GM18873 (cell line): ENCODE measurements at regions not wholly inside any gene's neighbourhood (a gene's known extent, or its start where the extent isn't known, plus 50 kb on each side); places are given as distances from the start of the nearest gene placed in this dataset.
"Not testable (repeated sequence)": the region's sequence is repeated elsewhere in the genome, so short reads cannot be mapped to it uniquely, and the experiment has no call there.

ENCODE experiments used
- ATAC-seq: cut with Tn5 transposase; IDR thresholded peaks from one replicate; pipeline ENCODE4 v1.9.1; 2021; ENCODE audit warnings: mild to moderate bottlenecking, moderate library complexity, moderate number of reproducible peaks; ENCODE audit not compliant: unreplicated experiment, low FRiP score

DNA sequence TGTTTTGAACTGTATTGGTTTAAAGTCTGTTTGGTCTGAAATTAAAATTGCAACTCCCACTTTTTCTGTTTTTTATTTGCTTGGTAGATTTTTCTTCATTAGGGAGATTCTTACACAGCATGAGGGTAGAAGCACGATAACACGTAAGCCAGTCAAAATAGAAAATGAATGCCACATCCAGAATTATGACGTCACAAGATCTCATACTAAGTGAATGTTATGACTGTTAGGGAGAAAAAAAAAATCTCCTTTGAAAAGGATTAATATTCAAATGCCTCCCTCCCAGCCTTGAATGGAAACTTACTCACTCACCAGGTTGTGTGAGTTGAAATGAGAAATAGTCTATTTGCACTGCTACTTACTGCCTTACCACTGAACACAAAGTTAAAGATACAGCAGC, 670.8 kb downstream of the TFAP2A start:
- ATAC-seq = no peak

DNA sequence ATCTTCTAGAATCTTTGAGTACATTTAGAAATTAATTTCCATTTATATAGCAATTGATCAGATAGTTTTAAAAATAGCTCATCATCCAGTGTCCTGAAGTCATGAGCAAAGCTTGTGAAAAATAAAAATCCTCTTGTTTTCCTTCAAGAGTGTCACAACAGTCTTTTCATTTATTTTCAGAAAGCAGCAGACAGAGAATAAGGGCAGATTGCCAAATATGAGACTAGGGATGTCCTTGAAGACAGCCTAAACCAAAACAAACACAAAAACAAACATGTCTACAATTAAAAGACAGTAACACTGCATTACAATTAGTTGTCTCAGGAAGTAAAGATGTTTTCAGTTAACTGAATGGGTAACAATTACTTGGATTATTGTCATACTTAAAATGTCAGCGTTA, 682.8 kb downstream of the TFAP2A start:
- ATAC-seq = no peak

DNA sequence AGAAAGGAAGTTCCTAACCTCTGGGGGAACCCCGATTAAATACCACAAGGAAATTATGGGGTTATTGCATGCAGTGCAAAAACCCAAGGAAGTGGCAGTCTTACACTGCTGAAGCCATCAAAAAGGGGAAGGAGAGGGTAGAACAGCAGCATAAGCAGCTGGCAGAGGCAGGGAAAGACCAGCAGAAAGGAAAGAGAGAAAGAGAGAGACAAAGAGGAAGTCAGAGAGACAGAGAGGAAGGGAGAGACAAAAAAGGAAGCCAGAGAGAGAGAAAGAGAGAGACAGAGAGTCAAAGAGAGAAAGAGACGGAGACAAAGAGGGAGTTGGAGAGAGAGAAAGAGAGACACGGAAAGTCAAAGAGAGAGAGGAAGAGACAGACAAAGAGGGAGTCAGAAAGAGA, 689.1 kb downstream of the TFAP2A start:
- not testable (repeated sequence) for ATAC-seq

DNA sequence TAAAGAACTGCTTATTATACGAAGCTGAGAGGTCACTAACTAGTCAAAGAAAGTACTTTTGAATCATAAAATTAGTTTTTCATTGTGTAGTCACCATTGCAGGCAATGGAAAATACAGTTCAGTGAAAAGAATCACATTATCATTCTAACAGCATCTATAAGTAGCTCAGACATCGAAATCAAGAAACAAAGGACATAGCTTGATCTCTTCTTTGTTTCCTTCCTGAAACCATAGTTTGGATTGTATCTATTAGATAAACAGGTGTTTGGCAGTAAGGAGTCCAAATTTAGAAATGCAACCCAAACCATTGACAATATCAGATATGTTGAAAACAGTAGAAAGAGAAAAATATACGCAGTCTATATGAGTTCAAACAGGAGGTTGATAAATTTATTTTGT, 697.3 kb downstream of the TFAP2A start:
- no peak for ATAC-seq

- no peak for ATAC-seq
These were observed 703.5 kb downstream of the TFAP2A start for GRCh38 chr6:9711365-9711764.

- no peak for ATAC-seq
These were observed 704.3 kb downstream of the TFAP2A start for GRCh38 chr6:9710574-9710973.

DNA sequence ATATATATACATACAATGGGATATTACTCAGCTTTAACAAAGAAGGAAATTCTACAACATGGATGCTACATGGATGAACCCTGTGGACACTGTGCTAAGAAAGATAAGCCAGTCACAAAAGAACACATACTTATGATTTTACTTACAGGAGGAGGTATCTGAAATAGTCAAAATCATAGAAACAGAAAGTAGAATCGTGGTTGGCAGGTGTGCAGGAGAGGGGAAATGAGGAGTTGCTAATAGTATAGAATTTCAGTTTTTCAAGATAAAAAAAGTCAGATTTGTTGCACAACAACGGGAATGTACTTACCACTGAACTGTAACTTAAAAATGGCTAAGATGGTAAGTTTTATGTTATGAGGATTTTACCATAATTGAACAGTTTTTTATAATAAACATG, 706.3 kb downstream of the TFAP2A start:
- no peak for ATAC-seq

DNA sequence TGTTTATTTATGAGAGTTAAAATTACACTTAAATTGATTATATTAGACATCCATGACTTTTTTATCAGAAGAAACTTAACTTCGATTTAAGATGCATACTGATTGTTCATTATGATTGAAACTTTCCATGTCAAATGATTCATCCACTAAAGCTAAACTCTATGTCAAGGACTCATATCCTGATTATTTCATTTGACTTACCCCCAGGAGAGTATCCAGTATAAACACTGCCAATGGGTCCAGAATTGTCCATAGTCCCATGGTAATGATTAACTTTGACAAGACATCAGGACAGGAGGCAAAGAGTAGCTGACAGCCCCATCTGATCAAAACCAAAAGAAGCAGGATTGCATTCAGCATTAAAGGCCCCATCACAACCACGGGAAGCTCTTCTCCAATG, 709.9 kb downstream of the TFAP2A start:
- no peak for ATAC-seq

DNA sequence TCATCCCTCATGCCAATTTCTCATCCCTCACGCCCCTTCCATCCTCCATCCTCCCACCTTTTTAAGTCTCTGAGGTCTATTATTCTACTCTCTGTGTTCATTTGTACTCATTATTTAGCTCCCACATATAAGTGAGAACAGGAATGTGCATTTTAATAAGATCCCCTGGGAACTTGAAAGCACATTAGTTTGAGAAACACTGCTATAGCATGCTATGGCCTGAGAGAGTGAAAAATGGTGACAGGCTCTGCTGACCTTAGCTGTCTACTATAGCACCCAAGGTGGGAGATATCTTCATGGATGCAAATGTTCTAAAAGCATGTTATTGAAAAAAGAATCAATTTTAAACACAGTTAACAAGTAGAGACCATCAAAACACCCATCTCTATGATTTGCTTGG, 712.0 kb downstream of the TFAP2A start:
- ATAC-seq = no peak

DNA sequence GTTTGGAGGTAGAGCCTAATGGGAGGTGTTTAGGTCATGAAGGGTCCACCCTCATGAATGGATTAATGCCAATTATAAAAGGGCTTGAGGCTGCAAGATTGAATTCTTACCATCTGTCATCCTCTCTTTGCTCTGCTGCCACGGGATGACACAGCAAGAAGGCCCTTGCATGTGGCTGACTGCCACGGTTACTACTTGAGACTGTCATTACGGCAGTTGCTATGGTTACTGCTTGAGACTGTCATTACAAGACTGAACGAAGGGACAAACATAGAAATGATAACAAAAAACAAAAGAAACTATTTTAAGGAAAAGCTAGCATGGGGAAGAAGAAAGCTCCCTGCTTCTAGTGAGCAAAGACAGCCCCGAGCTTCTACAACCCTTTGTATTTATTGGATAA, 715.0 kb downstream of the TFAP2A start:
- no peak for ATAC-seq

GRCh38 chr6:9697263-9697931, 717.5 kb downstream of the TFAP2A start:
- no peak for ATAC-seq

GRCh38 chr6:9690388-9690787, 724.5 kb downstream of the TFAP2A start:
- ATAC-seq = no peak

DNA sequence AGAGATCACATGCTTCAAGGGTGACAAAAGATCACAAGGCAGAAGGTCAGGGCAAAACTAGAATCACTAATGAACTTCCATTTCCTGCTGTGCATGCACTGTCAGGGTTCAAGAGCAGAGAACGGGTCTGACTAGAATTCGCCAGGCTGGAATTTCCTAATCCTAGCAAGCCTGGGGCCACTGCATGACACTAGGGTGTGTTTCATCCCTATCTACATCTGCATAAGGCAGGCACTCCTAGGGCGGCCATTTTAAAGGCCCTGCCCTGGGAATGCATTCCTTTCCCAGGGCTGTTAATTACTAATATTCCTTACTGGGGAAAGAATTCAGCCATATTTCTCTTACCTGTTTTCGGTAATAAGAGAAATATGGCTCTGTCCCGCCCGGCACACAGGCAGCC, 734.1 kb downstream of the TFAP2A start:
- not testable (repeated sequence) for ATAC-seq

DNA sequence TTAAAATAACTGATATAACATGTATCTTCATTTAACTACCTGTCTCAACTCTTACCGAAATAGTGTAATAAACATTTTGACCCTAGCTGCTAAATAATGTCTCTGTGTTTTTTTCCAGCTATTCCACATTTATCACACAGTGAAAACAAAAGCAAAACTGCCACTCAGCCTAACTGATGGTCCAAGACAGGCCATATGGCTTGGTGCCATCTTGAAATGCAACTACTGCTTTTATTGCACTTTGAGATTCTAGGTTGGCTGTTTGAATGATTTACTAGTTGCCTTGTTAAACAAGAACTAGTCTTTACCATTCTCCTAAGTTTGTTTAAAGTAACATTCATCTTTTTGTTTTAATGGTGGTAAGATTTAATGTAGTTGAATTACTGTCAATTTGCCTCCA, 739.8 kb downstream of the TFAP2A start:
- no peak for ATAC-seq

DNA sequence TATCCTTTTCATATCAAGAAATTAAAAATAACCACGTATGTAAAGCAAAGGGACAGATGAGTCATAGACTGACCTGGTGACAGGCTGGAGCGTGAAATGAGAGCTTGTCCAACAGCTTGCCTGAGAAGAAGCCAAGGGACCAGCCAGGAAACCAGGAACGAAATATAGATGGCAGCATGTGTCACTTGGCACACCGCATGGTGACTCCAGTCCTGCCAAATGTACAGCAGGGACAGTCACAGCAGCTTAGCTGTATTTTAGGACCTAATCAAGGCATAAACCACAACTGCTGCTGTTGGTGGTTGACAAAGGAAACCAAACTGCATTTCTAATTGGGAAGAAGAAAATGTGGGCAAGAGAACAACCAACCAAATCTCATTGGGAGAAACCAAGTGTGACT, 755.0 kb downstream of the TFAP2A start:
- no peak for ATAC-seq

GRCh38 chr6:9657994-9658393, 756.9 kb downstream of the TFAP2A start:
- no peak for ATAC-seq

DNA sequence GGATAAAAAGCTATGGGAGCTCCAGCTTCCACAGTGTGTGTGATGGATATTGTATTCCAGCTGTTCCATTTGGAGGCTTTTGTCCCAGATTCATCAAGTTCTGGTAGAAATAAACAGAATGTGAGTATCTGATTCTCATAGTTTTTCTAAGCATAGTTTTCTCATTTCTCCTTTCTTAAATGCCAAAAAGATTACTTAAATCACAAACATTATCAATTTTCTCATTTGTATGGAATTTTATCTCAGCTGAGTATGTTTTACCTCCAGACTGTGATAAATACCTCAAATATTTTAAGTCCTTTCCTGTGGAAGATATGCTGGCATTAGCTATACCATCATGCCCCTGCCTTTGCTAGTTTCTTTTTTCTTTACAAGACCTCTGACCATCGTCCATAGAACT, 767.3 kb downstream of the TFAP2A start:
- no peak for ATAC-seq

DNA sequence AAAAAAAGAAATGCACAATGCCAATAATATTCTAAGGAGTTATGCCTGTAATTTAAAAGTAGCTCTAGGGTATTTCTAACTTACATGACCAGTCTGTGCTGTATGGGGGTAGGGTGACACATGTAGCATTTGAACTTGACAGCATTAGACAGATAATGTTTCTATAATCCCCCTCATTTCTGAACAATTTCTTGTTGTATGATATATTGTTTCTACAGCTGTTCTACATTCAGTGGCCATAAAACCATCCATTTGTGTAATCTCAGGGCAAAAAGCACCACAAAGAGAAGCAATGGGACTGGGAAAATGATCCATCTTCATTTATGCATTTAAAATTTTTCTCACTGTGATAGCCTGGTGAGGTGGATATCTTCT, 767.8 kb downstream of the TFAP2A start:
- ATAC-seq = no peak

DNA sequence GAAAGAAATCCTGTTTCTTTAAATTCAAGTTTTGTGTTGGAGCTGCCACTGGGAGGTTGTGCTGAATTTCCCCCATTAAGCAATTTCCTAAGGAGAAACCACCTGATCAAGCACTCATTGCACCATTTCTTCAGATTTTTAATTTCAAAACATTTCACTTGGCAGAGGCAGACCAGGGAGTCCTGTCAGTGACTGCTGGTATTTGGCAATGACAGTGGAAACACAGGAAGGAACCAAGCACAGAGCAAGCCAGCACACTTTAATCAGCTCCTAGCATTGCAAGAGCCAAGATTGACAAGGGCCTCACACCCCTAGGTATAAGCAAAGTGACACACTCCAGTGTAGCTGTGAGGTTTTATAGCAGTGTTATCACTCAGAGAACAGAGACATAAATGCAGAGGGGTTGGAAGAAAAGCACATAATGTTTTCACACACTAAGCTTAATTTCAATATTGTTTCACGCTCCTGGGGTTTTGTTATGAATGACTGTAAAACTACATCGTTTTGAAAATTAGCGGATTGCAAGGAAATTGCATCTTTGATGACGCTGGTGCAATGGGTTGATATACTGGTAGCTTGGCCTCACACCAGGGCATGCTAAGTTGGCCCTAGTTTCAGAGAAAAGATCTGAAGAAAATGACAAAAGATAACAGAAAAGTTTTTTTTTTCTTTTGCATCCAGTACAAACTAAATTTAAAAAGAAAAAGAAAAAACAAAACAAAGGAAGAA, 768.4 kb downstream of the TFAP2A start:
- ATAC-seq = no peak

GRCh38 chr6:9638861-9639260, 776.0 kb downstream of the TFAP2A start:
- ATAC-seq = no peak

- ATAC-seq = no peak
These were observed 780.1 kb downstream of the TFAP2A start for GRCh38 chr6:9634776-9635175.

DNA sequence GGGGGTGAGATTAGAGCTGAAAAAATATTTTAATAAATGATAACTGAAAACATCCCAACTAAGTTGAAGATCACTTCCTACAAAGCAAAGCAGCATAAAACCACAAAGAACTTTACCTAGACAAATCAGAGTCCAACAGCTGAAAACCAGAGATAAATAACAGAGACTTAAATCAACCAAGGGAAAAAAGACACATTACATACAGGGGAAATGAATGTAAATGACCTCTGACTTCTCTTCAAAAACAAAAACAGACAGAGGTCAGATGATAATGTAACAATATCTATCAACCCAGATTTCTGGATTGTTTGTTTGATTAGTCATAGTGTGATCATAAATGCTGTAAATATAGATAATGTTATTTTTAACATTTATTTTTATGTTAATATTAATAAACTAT, 782.8 kb downstream of the TFAP2A start:
- no peak for ATAC-seq
